ENCODE measurements at regions not wholly inside any gene's neighbourhood (a gene's known extent, or its start where the extent isn't known, plus 50 kb on each side); places are given as distances from the start of the nearest gene placed in this dataset.

DNA sequence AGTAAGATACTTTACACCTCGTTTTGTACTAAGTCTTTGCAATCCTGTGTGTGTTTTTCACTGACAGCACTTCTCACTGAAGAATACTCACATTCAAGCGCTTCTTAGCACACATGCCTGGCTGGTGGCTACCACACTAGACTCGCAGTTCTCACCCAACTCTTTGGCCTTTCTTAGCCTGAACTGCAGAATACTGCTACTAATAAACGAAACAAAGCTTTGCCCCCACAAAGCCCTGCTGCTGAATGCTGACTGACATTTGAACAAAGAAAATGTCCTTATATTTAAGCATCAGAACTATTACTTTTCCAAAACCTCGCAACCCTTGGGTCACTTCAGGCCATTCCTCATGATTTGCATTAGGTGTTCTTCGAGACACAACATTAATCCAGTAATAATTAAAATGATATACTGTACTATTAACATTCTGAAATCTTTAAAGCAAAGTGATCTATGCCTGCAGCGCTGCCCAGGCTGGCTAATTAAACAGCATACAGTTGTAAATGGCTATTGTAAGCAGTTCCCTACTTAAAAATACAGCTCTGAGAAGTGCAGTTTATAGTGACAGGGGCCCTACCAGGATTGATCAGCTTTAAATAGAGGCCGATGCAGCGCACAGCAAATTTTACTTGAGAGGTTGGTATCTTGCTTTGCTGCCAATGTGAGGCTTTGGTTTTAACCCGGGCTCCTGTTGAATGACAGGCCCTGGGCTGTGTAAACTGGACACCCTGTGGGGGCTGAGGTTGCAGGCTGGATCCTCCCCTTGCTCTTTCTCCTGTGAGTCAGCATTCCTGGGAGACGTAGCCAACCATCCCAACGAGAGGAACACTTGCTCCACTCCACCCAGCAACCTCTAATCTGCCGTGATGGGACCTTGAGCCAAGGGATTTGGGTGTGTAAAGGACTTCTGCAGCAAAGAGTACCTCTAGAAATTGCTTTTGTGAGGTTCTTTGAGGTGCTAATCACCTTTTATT, 899.0 kb downstream of the TFAP2A start (continued):
- TF ChIP-seq CTCF (IDR thresholded peaks at IDR 0.05 in 2 of 3, conservative IDR thresholded peaks at IDR 0.05 in 1 of 3; ENCODE audit: borderline replicate concordance in 1 of 3, insufficient read depth in 1 of 3, low read depth in 2 of 3, low read length in 2 of 3) = no peak
- TF ChIP-seq YY1 (IDR thresholded peaks at IDR 0.05; ENCODE audit: extremely low read depth, insufficient replicate concordance, low read depth, low read length) = no peak
- no peak for TF ChIP-seq ELF1 (IDR thresholded peaks at IDR 0.05; ENCODE audit: borderline replicate concordance, low read depth)

GRCh38 chr6:9514146-9514545, 900.7 kb downstream of the TFAP2A start:
- no peaks in the 10 kb centered on the region for H4K20me1 ChIP-seq (ENCODE audit: insufficient read depth)
- CTCF ChIA-PET = interaction anchor here (1.4 kb wide), 1 partner anchor 531 kb away, joined by 3 read pairs; no protein-coding TSS in a partner anchor
- H3K4me3 ChIP-seq (replicated peaks in 1 of 2; ENCODE audit: low read depth in 1 of 2, low read length in 2 of 2) = no peak overlapping the region
- no peak overlapping the region for H3K4me2 ChIP-seq (ENCODE audit: low read length)
- RAD21 ChIA-PET (ENCODE audit: low non-redundant PET in 1 of 2, low total read pairs in 2 of 2, uncharacterized antibody in 2 of 2, unreplicated experiment in 2 of 2) = no interaction called here
- no TSS peak for BruUV-seq (replicated peaks)
- POLR2A ChIA-PET = interaction anchor here (1.2 kb wide), 1 partner anchor 34 kb away, joined by 3 read pairs; no protein-coding TSS in a partner anchor
- ATAC-seq (no peak), DNase-seq (ENCODE audit: low read depth, low spot score) (no peak)
- H3K36me3 ChIP-seq (ENCODE audit: control insufficient read depth in 1 of 2, insufficient read depth in 2 of 2, low read length in 2 of 2) = no peaks in the 10 kb centered on the region
- intact Hi-C loops (cut with micrococcal nuclease) = no loop called here
- no peaks in the 10 kb centered on the region for H3K9me3 ChIP-seq (ENCODE audit: control insufficient read depth in 1 of 2, insufficient read depth in 1 of 2, low read depth in 1 of 2, low read length in 2 of 2)
- H3K27me3 ChIP-seq (ENCODE audit: insufficient read depth, low read length) = no peaks in the 10 kb centered on the region
- no peak overlapping the region for H3K9ac ChIP-seq (ENCODE audit: low read length)
- no peak overlapping the region for H3K27ac ChIP-seq (ENCODE audit: low read depth, low read length)
- H3K79me2 ChIP-seq (ENCODE audit: insufficient read depth, low read length) = no peaks in the 10 kb centered on the region
- H3K9me2 ChIP-seq (ENCODE audit: insufficient read depth) = 0 out of 2 replicates have a peak, but pooled peaks cover 3% of the 10 kb centered on the region
- no peak overlapping the region for H2AFZ ChIP-seq (ENCODE audit: low read depth, low read length, poor library complexity, severe bottlenecking)
- peaks cover 13 to 18% of the 10 kb centered on the region in 2 experiments for H3K4me1 ChIP-seq (ENCODE audit: control insufficient read depth in 1 of 2, insufficient read depth in 2 of 2, low read length in 2 of 2)
- TF ChIP-seq POLR2AphosphoS5 (IDR thresholded peaks at IDR 0.05; ENCODE audit: low read depth, low read length) = no peak
- no peak for TF ChIP-seq FOSL1 (IDR thresholded peaks at IDR 0.05; ENCODE audit: low read depth)
- no peak for TF ChIP-seq EZH2 (IDR thresholded peaks at IDR 0.05)
- TF ChIP-seq ELF1 (IDR thresholded peaks at IDR 0.05; ENCODE audit: borderline replicate concordance, low read depth) = no peak
- TF ChIP-seq ZBTB33 (IDR thresholded peaks at IDR 0.05; ENCODE audit: extremely low read depth, insufficient replicate concordance, low read length) = no peak
- no peak for TF ChIP-seq SP1 (IDR thresholded peaks at IDR 0.05; ENCODE audit: low read depth)
- TF ChIP-seq CEBPB (IDR thresholded peaks at IDR 0.05; ENCODE audit: low read depth) = no peak
- TF ChIP-seq EZH2phosphoT487 (IDR thresholded peaks at IDR 0.05; ENCODE audit: borderline replicate concordance) = no peak
- TF ChIP-seq MAX (IDR thresholded peaks at IDR 0.05) = no peak
- no peak for TF ChIP-seq SIN3A (IDR thresholded peaks at IDR 0.05; ENCODE audit: low read depth)
- no peak for TF ChIP-seq EGR1 (IDR thresholded peaks at IDR 0.05; ENCODE audit: low read depth)
- TF ChIP-seq SRF (IDR thresholded peaks at IDR 0.05; ENCODE audit: low read depth) = no peak
- no peak for TF ChIP-seq ZFX (IDR thresholded peaks at IDR 0.05)
- no peak for TF ChIP-seq JUND (IDR thresholded peaks at IDR 0.05)
- TF ChIP-seq RAD21 (IDR thresholded peaks at IDR 0.05; ENCODE audit: low read depth) = no peak
- TF ChIP-seq, protein P1, sequence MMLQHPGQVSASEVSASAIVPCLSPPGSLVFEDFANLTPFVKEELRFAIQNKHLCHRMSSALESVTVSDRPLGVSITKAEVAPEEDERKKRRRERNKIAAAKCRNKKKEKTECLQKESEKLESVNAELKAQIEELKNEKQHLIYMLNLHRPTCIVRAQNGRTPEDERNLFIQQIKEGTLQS (IDR thresholded peaks at IDR 0.05) = no peak
- TF ChIP-seq POLR2A (IDR thresholded peaks at IDR 0.05; ENCODE audit: borderline replicate concordance, extremely low read depth, insufficient read depth, insufficient read length) = no peak
